Glutamatergic neuron (in vitro differentiated cells): ENCODE measurements at regions not wholly inside any gene's neighbourhood (a gene's known extent, or its start where the extent isn't known, plus 50 kb on each side); places are given as distances from the start of the nearest gene placed in this dataset.

Experiments used
- DNase-seq: peaks from one replicate; pipeline ENCODE4 v3.0.0; 2022
- H3K27ac Mint-ChIP-seq: one replicate; pipeline ENCODE4 v1.8.0; 2020; ENCODE audit warnings: mild to moderate bottlenecking, mixed read lengths, inconsistent platforms; ENCODE audit not compliant: unreplicated experiment
- H3K27me3 Mint-ChIP-seq: one replicate; pipeline ENCODE4 v1.8.0; 2020; ENCODE audit warnings: mild to moderate bottlenecking, moderate library complexity, mixed read lengths, inconsistent platforms; ENCODE audit not compliant: unreplicated experiment
- H3K36me3 Mint-ChIP-seq: one replicate; pipeline ENCODE4 v1.8.0; 2020; ENCODE audit warnings: mild to moderate bottlenecking, mixed read lengths, inconsistent platforms; ENCODE audit not compliant: unreplicated experiment
- H3K4me1 Mint-ChIP-seq: one replicate; pipeline ENCODE4 v1.8.0; 2020; ENCODE audit warnings: mild to moderate bottlenecking, low read depth, mixed read lengths, inconsistent platforms; ENCODE audit not compliant: unreplicated experiment
- H3K4me3 Mint-ChIP-seq: one replicate; pipeline ENCODE4 v1.8.0; 2020; ENCODE audit warnings: mild to moderate bottlenecking, mixed read lengths, inconsistent platforms; ENCODE audit not compliant: unreplicated experiment
- H3K9me3 Mint-ChIP-seq: one replicate; pipeline ENCODE4 v1.8.0; 2020; ENCODE audit warnings: mild to moderate bottlenecking, moderate library complexity, mixed read lengths, inconsistent platforms; ENCODE audit not compliant: unreplicated experiment
- CTCF ChIP-seq: fragments of 200-600 bp; sonication (generic); IDR thresholded peaks from one replicate; pipeline ENCODE4 v1.5.0; 2021; ENCODE audit not compliant: partially characterized antibody, unreplicated experiment

- no peak overlapping the region for H3K27ac Mint-ChIP-seq
- peaks cover 8% of the 10 kb centered on the region for H3K4me1 Mint-ChIP-seq
- H3K9me3 Mint-ChIP-seq, result no peaks in the 10 kb centered on the region
- no peak for DNase-seq
- no peak for TF ChIP-seq CTCF
- no peaks in the 10 kb centered on the region for H3K36me3 Mint-ChIP-seq
- H3K4me3 Mint-ChIP-seq, result no peak overlapping the region
- H3K27me3 Mint-ChIP-seq, result no peaks in the 10 kb centered on the region
Measured at GRCh38 chr14:25837551-25837965, 760.3 kb downstream of the NOVA1 start.

- Mint-ChIP-seq H3K27ac (no peak overlapping the region), H3K27me3 (no peaks in the 10 kb centered on the region), H3K4me3 (no peak overlapping the region), H3K9me3 (no peaks in the 10 kb centered on the region), H3K4me1 (peaks cover 8% of the 10 kb centered on the region), H3K36me3 (no peaks in the 10 kb centered on the region)
- no peak for DNase-seq
- TF ChIP-seq CTCF, result no peak
Measured at GRCh38 chr14:25836636-25837035, 761.2 kb downstream of the NOVA1 start.

- no peak overlapping the region for H3K4me3 Mint-ChIP-seq
- DNase-seq, result peak; percentile 65
- H3K4me1 Mint-ChIP-seq, result peaks cover 8% of the 10 kb centered on the region
- no peaks in the 10 kb centered on the region for H3K36me3 Mint-ChIP-seq
- no peaks in the 10 kb centered on the region for H3K9me3 Mint-ChIP-seq
- no peak overlapping the region for H3K27ac Mint-ChIP-seq
- peak; percentile 58 for TF ChIP-seq CTCF
- H3K27me3 Mint-ChIP-seq, result no peaks in the 10 kb centered on the region
Measured at GRCh38 chr14:25833341-25834126, 764.3 kb downstream of the NOVA1 start.

GRCh38 chr14:25832585-25832984 is 765.2 kb downstream of the NOVA1 start:
- TF ChIP-seq CTCF, result no peak

GRCh38 chr14:25828562-25828961 is 769.3 kb downstream of the NOVA1 start:
- Mint-ChIP-seq H3K4me1 (peaks cover 6% of the 10 kb centered on the region), H3K9me3 (no peaks in the 10 kb centered on the region), H3K36me3 (no peaks in the 10 kb centered on the region), H3K4me3 (no peak overlapping the region), H3K27ac (no peak overlapping the region), H3K27me3 (no peaks in the 10 kb centered on the region)
- DNase-seq, result no peak
- no peak for TF ChIP-seq CTCF

More at GRCh38 chr14:25832585-25832984, 765.2 kb downstream of the NOVA1 start:
- H3K4me1 Mint-ChIP-seq, result peaks cover 8% of the 10 kb centered on the region
- no peak for DNase-seq
- H3K27ac Mint-ChIP-seq, result peak overlapping the region; percentile 56
- no peaks in the 10 kb centered on the region for H3K27me3 Mint-ChIP-seq
- H3K36me3 Mint-ChIP-seq, result no peaks in the 10 kb centered on the region
- H3K9me3 Mint-ChIP-seq, result no peaks in the 10 kb centered on the region
- no peak overlapping the region for H3K4me3 Mint-ChIP-seq
